GM12891 (cell line): ENCODE measurements at regions not wholly inside any gene's neighbourhood (a gene's known extent, or its start where the extent isn't known, plus 50 kb on each side); places are given as distances from the start of the nearest gene placed in this dataset.
"Not testable (repeated sequence)": the region's sequence is repeated elsewhere in the genome, so short reads cannot be mapped to it uniquely, and the experiment has no call there.

Experiments
- PAX5 ChIP-seq: IDR thresholded peaks from 2 replicates; pipeline ENCODE4 v1.6.1; 2011; ENCODE audit warnings: low read length, moderate library complexity, mild to moderate bottlenecking; ENCODE audit not compliant: insufficient read depth, severe bottlenecking
- POLR2A ChIP-seq: IDR thresholded peaks from 2 replicates; pipeline ENCODE4 v1.6.1; 2011; ENCODE audit warnings: low read depth, low read length, control low read depth
- POLR2AphosphoS5 ChIP-seq: IDR thresholded peaks from 2 replicates; pipeline ENCODE4 v1.6.1; 2011; ENCODE audit warnings: low read depth, low read length, control low read depth
- POU2F2 ChIP-seq: IDR thresholded peaks from 2 replicates; pipeline ENCODE4 v1.6.1; 2011; ENCODE audit warnings: low read depth, mild to moderate bottlenecking, control low read depth, low read length, moderate library complexity
- SPI1 ChIP-seq: IDR thresholded peaks from 2 replicates; pipeline ENCODE4 v1.6.1; 2011; ENCODE audit warnings: low read depth, low read length, control low read depth
- TAF1 ChIP-seq: IDR thresholded peaks from 2 replicates; pipeline ENCODE4 v1.6.1; 2011; ENCODE audit warnings: low read depth, low read length, control low read depth

- TF ChIP-seq POLR2A, POLR2AphosphoS5, SPI1, TAF1, POU2F2, PAX5: not testable (repeated sequence)
Observed at GRCh38 chr14:89104861-89105260, 280.4 kb downstream of the TTC8 start.
